ENCODE measurements at regions not wholly inside any gene's neighbourhood (a gene's known extent, or its start where the extent isn't known, plus 50 kb on each side); places are given as distances from the start of the nearest gene placed in this dataset.

DNA sequence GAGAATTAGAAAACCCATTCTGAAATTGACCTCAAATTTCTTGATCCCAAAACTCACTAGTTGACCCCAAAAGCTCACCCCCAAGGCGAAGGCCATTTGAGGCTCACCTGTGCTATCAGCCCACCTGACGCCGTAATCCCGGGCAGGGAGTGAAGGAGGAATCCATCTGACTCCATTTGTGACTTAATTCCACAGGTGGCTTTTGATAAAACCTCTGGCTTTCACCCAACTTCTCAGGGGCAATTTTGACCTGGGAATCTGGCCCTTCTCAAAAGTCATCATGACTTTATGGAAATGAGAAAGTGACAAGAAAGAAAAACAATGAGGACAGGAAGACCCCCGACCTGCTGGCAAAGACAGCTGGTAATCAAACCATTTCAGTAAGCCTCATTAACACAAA lies 86.9 kb upstream of the SALL3 start:
- in situ Hi-C loops (cut with HindIII; ENCODE audit: low pct_unique_long_range_greater_than_20kb, low sequenced_read_pairs): no loop called here
- TF ChIP-seq JUND (IDR thresholded peaks at IDR 0.05; ENCODE audit: low read depth): no peak

DNA sequence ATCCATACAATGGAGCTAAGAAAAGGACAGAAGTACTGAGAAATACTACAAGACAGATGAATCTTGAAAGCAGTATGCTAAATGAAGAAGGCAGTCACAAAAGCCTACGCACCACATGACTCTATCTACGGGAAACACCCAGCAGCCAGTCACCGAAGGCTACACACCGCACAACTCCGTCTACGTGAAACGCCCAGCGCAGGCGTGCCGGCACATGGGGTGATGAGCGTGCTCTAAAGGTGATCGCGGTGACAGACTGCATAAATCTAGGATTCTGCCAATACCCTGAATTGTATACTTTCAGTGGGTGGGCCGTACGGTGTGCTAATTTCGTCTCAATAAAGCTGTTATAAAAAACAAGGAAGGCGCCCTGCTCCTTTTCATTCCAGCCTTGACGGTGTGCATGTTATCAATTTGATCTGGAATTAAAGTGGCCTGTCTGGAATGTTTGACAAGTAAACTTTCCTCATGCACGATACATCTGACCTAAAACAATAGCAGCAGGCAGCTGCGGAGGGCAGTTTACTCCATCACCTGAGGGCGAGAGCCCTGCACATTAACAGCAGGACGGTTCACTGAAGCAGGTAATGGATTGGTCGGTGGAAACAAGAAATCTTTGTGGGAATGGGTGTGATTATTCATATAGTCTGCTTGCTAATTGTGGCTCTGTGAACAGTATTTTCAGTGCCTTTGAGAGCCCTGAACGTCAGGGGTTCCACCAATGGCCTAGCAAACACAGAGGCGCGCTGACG lies 86.2 kb upstream of the SALL3 start:
- TF ChIP-seq JUND (IDR thresholded peaks at IDR 0.05; ENCODE audit: low read depth): no peak
- in situ Hi-C loops (cut with HindIII; ENCODE audit: low pct_unique_long_range_greater_than_20kb, low sequenced_read_pairs): no loop called here
- peak in 1 of 2 experiments; percentile 76 for DNase-seq (ENCODE audit: low read depth in 1 of 2, low spot score in 1 of 2)

More for the DNA sequence above, 86.9 kb upstream of the SALL3 start:
- no peak for DNase-seq (ENCODE audit: low read depth in 1 of 2, low spot score in 1 of 2)

DNA sequence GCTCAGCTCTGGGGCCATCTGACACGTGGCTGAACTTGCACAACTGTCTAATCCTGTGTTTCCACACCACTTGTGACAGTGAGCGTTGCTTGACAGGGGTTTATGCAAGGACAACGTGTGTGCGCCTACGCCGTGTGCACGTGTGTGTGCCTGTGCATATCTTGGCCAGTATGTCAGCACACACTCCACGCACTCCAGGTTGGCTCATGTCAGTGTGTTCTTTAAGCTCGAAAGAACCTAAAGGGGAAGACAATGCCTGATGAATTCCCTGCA lies 85.6 kb upstream of the SALL3 start:
- DNase-seq (ENCODE audit: low read depth in 1 of 2, low spot score in 1 of 2): no peak
- TF ChIP-seq JUND (IDR thresholded peaks at IDR 0.05; ENCODE audit: low read depth): no peak
- in situ Hi-C loops (cut with HindIII; ENCODE audit: low pct_unique_long_range_greater_than_20kb, low sequenced_read_pairs): no loop called here

DNA sequence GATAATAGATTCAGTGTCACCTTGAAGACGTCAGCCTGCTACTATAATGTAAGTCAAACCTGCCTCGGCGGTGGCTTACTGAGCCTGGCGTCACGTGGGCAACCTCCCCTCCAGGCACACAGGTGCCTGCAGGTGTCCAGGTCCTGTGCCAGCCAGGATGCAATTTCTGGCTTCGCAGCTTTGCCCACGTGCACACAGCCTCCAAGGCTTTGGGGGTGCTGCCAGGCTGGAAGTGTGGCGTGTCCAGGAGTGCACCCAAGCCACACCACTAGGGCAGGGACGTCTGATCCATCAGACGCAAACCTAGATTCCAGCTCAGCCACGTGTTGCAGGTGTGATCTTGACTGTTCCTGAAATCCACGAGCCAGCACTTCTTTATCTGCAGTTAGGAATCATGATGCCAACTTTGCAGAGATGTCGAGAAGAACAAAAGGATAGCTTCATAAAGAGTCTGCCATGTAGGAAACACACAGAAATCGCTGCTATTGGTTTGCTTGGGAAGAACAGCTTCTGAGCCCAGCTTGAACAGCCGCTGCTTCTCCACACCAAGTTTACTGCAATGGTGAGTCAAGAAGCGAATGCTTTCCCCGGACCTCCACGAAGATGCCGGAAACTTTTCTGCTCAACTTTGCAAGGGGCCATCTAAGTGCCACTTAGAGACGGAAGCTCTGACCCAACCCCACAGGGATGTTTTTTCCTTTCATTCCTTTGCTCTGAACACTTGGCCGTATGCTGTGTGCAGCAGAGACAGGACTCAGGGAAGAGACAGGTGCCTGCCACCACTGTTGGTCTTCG lies 84.2 kb upstream of the SALL3 start:
- TF ChIP-seq JUND (IDR thresholded peaks at IDR 0.05; ENCODE audit: low read depth): no peak
- in situ Hi-C loops (cut with HindIII; ENCODE audit: low pct_unique_long_range_greater_than_20kb, low sequenced_read_pairs): no loop called here

DNA sequence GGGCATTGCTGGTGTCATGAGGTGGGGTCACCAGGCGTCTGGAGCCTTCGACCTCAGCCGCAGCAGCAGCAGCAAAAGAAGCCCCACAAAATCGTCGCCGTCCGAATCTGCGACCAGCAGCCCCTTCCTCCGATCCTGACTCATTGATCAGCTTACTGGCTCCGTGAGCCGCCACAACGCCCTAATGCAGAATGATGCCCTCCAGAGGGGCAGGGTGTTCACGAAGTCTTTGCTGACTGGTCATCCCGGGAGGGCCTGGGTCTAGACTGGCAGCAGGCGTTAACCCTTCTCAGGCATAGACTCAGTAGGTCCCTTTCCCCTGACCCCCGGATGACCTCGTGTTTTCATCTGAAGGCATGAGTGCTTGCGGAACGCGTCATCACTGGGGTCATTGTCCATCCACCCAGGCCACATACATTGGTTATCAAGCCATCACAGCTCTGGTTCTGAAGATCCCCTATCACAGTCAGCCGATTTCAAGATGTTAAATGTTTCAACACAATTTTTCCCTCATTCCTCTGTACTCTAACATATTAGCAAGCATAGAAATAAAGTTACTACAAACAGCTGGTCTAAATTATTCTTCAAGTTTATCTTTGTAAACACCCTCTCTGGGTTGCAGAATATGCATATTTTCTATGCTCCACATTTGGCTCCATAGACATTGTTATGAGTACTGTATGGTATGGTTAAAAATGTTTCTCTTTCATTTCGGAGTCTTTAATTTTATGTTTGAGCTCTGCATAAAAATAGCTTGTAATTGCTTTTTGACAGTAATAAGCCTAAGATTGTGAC lies 83.3 kb upstream of the SALL3 start:
- in situ Hi-C loops (cut with HindIII; ENCODE audit: low pct_unique_long_range_greater_than_20kb, low sequenced_read_pairs): no loop called here
- TF ChIP-seq JUND (IDR thresholded peaks at IDR 0.05; ENCODE audit: low read depth): no peak
- no peak for DNase-seq (ENCODE audit: low read depth in 1 of 2, low spot score in 1 of 2)

More for the DNA sequence above, 84.2 kb upstream of the SALL3 start:
- peak in 1 of 2 experiments; percentile 45 for DNase-seq (ENCODE audit: low read depth in 1 of 2, low spot score in 1 of 2)

DNA sequence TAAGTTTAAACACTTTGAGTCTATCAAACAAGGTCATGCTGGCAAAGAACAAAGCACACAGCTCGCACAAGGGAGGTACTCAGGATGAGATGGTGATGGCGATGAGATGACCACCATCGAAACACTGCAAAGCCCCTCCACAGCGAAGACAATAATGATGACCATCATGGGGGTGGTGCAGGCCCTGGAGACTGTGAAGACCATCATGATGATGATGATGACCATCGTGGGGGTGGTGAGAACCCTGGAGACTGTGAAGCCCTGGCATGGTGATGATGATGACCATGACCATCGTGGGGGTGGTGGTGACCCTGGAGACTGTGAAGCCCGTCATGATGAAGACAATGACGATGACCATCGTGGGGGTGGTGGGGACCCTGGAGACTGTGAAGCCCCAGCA lies 81.6 kb upstream of the SALL3 start:
- in situ Hi-C loops (cut with HindIII; ENCODE audit: low pct_unique_long_range_greater_than_20kb, low sequenced_read_pairs): no loop called here

DNA sequence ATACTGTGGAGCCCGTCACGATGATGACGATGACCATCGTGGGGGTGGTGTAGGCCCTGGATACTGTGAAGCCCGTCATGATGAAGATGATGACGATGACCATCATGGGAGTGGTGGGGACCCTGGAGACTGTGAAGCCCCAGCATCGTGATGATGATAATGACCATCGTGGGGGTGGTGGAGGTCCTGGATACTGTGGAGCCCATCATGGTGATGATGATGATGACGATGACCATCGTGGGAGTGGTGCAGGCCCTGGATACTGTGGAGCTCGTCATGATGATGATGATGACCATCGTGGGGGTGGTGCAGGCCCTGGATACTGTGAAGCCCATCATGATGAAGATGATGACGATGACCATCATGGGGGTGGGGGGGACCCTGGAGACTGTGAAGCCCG lies 81.0 kb upstream of the SALL3 start:
- TF ChIP-seq JUND (IDR thresholded peaks at IDR 0.05; ENCODE audit: low read depth): no peak
- DNase-seq (ENCODE audit: low read depth in 1 of 2, low spot score in 1 of 2): no peak
- in situ Hi-C loops (cut with HindIII; ENCODE audit: low pct_unique_long_range_greater_than_20kb, low sequenced_read_pairs): no loop called here

More for the DNA sequence above, 81.6 kb upstream of the SALL3 start:
- no peak for DNase-seq (ENCODE audit: low read depth in 1 of 2, low spot score in 1 of 2)
- no peak for TF ChIP-seq JUND (IDR thresholded peaks at IDR 0.05; ENCODE audit: low read depth)

DNA sequence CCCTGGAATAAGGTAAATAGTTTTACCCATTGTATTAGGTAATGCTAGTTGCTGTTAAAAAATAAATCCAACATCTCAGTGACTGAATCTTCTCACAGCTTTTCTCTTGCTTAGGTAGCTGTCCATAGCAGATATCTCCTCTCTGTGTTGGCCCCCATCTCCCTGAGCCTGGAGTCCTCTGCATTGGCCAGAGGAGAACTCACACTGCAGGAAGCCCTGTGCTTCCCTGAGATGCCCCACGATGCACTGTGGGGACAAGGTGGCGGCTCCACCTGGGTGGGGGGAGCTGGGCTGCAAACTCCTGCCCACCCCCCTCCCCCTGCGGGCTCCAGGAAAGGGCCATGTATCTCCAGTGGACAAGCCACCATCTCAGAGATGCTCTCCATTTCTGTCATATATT lies 80.4 kb upstream of the SALL3 start:
- no peak for DNase-seq (ENCODE audit: low read depth in 1 of 2, low spot score in 1 of 2)
- TF ChIP-seq JUND (IDR thresholded peaks at IDR 0.05; ENCODE audit: low read depth): no peak

DNA sequence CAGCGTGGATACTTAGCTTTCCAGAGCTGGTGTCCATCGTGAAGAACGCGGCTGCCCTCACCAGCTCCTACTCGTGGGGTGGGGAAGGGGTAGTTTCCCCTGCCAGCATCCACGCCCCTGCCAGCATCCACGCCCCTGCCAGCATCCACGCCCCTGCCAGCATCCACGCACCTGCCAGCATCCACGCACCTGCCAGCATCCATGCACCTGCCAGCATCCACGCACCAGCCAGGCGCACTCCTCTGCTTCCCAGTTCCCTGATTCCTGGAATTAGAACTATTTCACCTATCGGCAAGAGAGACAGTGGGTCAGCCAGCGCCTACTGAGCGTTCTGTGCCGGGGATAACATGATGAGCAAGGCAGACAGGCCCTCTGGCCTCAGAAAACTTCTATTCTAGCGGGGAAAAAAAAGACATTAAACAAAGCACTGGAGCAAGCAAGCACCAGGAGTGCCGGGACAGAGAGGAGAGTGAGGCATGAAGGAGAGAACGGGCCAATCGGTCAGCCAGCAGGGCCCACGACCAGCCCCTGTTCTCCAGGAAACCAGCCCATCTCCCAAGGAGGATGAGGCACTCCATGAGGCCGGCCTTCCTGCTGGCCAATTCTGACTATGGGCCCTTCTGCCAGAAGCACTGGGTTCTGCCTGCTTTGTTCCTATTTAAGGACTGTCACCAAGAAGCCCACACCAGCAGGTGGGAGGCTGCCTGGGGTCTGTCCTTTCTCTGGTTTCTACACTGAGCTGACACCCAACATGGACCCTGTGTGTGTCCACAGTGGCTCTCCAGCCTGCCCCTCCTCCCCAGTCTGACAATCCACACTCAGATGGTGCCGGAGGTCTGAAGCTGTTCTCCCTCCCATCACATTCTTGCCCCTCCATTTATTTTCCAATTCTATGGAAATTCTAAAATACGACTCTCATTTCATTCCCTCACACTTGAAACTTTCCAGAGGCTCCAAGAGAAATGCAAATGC lies 78.4 kb upstream of the SALL3 start:
- TF ChIP-seq JUND (IDR thresholded peaks at IDR 0.05; ENCODE audit: low read depth): no peak
- in situ Hi-C loops (cut with HindIII; ENCODE audit: low pct_unique_long_range_greater_than_20kb, low sequenced_read_pairs): no loop called here
- DNase-seq (ENCODE audit: low read depth in 1 of 2, low spot score in 1 of 2): no peak

More for the DNA sequence above, 80.4 kb upstream of the SALL3 start:
- in situ Hi-C loops (cut with HindIII; ENCODE audit: low pct_unique_long_range_greater_than_20kb, low sequenced_read_pairs): no loop called here

DNA sequence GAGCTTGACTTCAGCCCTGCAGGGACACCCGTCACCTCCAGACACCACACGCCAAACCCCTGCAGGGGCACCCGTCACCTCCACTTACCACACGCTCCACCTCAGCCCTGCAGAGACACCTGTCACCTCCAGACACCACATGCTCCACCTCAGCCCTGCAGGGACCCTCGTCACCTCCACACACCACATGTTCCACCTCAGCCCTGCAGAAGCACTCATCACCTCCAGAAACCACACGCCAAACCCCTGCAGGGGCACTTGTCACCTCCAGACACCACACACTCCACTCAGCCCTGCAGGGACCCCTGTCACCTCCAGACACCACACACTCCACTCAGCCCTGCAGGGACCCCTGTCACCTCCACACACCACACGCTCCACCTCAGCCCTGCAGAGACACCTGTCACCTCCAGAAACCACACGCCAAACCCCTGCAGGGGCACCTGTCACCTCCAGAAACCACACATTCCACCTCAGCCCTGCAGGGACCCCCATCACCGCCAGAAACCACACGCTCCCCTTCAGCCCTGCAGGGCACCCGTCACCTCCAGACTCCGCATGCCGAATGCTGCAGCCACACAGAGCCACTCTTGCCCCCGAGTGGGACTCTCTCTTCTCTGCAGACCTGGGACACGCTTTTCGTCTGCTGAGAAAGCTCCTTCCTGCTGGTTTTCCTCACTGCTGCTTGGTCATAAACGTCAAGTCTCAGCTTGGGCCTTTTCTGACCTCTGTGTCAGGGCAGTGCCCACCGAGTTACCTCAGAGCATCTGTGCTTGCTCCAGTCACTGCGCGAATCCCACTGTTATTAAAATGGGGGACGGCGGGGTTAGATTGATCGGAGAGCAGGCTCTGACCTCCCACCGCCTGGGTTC lies 77.5 kb upstream of the SALL3 start:
- no peak for DNase-seq (ENCODE audit: low read depth in 1 of 2, low spot score in 1 of 2)
- in situ Hi-C loops (cut with HindIII; ENCODE audit: low pct_unique_long_range_greater_than_20kb, low sequenced_read_pairs): no loop called here
- no peak for TF ChIP-seq JUND (IDR thresholded peaks at IDR 0.05; ENCODE audit: low read depth)

DNA sequence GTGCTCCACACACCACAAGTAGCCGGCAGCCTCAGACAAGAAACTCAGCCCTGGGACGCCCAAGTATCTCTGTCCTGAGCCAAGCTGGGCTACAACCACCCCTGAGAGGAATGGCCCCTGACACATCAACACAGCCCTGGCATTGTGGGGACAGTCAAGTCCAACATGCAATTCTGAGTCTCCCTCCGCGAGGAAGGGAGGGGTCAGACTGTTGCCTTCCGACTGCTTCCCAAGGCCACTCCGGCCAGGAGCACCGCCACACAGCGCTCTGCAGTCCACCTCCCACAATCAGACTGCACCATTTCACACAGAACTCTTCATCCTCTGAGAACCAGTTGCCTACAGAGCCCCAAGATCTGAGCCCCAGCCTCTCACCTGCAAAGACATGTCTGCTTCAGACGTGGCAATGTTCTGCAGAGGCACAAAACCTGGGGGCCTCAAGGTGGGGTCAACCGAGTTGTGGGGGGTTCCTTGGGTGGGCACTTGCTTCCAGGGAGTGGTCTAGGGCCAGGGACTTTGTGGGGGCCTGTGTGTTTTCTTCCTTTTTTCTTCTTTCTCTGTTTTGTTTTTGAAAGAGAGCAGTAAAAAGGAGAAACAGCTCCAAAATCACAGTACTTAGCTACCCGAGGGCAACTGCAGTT lies 76.7 kb upstream of the SALL3 start:
- in situ Hi-C loops (cut with HindIII; ENCODE audit: low pct_unique_long_range_greater_than_20kb, low sequenced_read_pairs): no loop called here
- DNase-seq (ENCODE audit: low read depth in 1 of 2, low spot score in 1 of 2): no peak
- TF ChIP-seq JUND (IDR thresholded peaks at IDR 0.05; ENCODE audit: low read depth): no peak

Data from T47D (cell line).